KMS-11 (cell line): ENCODE measurements at regions not wholly inside any gene's neighbourhood (a gene's known extent, or its start where the extent isn't known, plus 50 kb on each side); places are given as distances from the start of the nearest gene placed in this dataset.

ENCODE experiments used
- H2AFZ ChIP-seq: fragments of 200-600 bp; sonication (generic); 2 replicates; pipeline ENCODE4 v1.6.1; 2016; ENCODE audit warnings: antibody characterized with exemption, mixed run types, low read depth
- H3K27ac ChIP-seq: fragments of 200-600 bp; sonication (generic); 2 replicates; pipeline ENCODE4 v1.6.1; 2016; ENCODE audit warnings: mild to moderate bottlenecking, mixed run types
- H3K27me3 ChIP-seq: fragments of 200-600 bp; sonication (generic); 2 replicates; pipeline ENCODE4 v1.6.1; 2017; ENCODE audit warnings: mild to moderate bottlenecking, low read depth, mixed run types, moderate library complexity; ENCODE audit not compliant: insufficient read depth
- H3K36me3 ChIP-seq: fragments of 200-600 bp; sonication (generic); 2 replicates; pipeline ENCODE4 v1.6.1; 2017; ENCODE audit warnings: mild to moderate bottlenecking, mixed run types; ENCODE audit not compliant: insufficient read depth
- H3K4me1 ChIP-seq: fragments of 200-600 bp; sonication (generic); 2 replicates; pipeline ENCODE4 v1.6.1; 2016; ENCODE audit warnings: mild to moderate bottlenecking, low read depth, mixed run types; ENCODE audit not compliant: poor library complexity, severe bottlenecking
- H3K4me2 ChIP-seq: fragments of 200-600 bp; sonication (generic); 2 replicates; pipeline ENCODE4 v1.7.0; 2016; ENCODE audit warnings: mild to moderate bottlenecking, mixed run types
- H3K4me3 ChIP-seq: fragments of 200-600 bp; sonication (generic); IDR thresholded peaks from 2 replicates; pipeline ENCODE4 v1.6.1; 2017; ENCODE audit warnings: low read depth, low read length, mixed read lengths; ENCODE audit not compliant: insufficient read depth
- H3K79me2 ChIP-seq: fragments of 200-600 bp; sonication (generic); 2 replicates; pipeline ENCODE4 v1.6.1; 2016; ENCODE audit warnings: low read depth, mixed run types; ENCODE audit not compliant: insufficient read depth
- H3K9ac ChIP-seq: fragments of 200-600 bp; sonication (generic); 2 replicates; pipeline ENCODE4 v1.6.1; 2016; ENCODE audit warnings: mild to moderate bottlenecking, mixed run types
- H4K20me1 ChIP-seq: fragments of 200-600 bp; sonication (generic); 2 replicates; pipeline ENCODE4 v1.6.1; 2016; ENCODE audit warnings: mild to moderate bottlenecking, mixed run types; ENCODE audit not compliant: insufficient read depth
- TF ChIP-seq, protein P1 (sequence below): fragments of 200-600 bp; sonication (generic); conservative IDR thresholded peaks from 2 replicates; pipeline ENCODE4 v1.6.1; 2017; ENCODE audit warnings: low read depth, mild to moderate bottlenecking, antibody characterized with exemption, low read length, moderate library complexity, mixed read lengths

DNA sequence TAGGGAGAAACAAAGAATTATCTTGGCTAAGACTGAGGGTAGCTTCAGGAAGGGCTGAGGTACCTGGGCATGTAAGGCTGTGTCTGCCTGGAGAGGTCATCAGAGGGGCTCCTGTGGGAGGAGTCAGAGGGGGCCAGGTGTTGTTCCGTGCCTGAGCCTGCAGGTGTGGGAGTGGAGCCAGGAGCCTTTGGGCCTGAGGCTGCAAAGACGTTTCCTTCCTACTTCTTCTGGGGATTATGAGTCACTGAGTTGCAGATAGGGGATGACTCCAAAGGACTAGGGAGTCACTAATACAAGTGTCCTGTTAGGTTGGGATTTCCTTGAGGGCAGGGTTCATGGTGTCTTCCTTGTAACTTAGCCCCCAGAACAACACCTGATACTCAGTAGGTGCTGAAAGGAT lies 391.1 kb downstream of the ARHGEF28 start:
- no peaks in the 10 kb centered on the region for H3K27me3 ChIP-seq
- no peaks in the 10 kb centered on the region for H3K79me2 ChIP-seq
- peaks cover 10% of the 10 kb centered on the region for H3K4me1 ChIP-seq
- TF ChIP-seq, protein P1, sequence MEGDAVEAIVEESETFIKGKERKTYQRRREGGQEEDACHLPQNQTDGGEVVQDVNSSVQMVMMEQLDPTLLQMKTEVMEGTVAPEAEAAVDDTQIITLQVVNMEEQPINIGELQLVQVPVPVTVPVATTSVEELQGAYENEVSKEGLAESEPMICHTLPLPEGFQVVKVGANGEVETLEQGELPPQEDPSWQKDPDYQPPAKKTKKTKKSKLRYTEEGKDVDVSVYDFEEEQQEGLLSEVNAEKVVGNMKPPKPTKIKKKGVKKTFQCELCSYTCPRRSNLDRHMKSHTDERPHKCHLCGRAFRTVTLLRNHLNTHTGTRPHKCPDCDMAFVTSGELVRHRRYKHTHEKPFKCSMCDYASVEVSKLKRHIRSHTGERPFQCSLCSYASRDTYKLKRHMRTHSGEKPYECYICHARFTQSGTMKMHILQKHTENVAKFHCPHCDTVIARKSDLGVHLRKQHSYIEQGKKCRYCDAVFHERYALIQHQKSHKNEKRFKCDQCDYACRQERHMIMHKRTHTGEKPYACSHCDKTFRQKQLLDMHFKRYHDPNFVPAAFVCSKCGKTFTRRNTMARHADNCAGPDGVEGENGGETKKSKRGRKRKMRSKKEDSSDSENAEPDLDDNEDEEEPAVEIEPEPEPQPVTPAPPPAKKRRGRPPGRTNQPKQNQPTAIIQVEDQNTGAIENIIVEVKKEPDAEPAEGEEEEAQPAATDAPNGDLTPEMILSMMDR: no peak
- H3K9ac ChIP-seq: no peak overlapping the region
- no peaks in the 10 kb centered on the region for H3K36me3 ChIP-seq
- H3K4me2 ChIP-seq: no peak overlapping the region
- no peaks in the 10 kb centered on the region for H4K20me1 ChIP-seq
- no peak overlapping the region for H2AFZ ChIP-seq
- no peak overlapping the region for H3K4me3 ChIP-seq
- H3K27ac ChIP-seq: no peak overlapping the region

GRCh38 chr5:74016373-74016772 lies 390.4 kb downstream of the ARHGEF28 start:
- TF ChIP-seq, protein P1: peak; percentile 44
- H2AFZ ChIP-seq: no peak overlapping the region
- H3K27me3 ChIP-seq: no peaks in the 10 kb centered on the region
- H3K79me2 ChIP-seq: no peaks in the 10 kb centered on the region
- no peak overlapping the region for H3K4me2 ChIP-seq
- no peaks in the 10 kb centered on the region for H4K20me1 ChIP-seq
- peaks cover 8% of the 10 kb centered on the region for H3K4me1 ChIP-seq
- no peak overlapping the region for H3K4me3 ChIP-seq
- H3K36me3 ChIP-seq: no peaks in the 10 kb centered on the region
- H3K9ac ChIP-seq: no peak overlapping the region
- H3K27ac ChIP-seq: no peak overlapping the region

GRCh38 chr5:74015716-74016115 lies 389.7 kb downstream of the ARHGEF28 start:
- Histone ChIP-seq H3K9ac (no peak overlapping the region), H3K27me3 (no peaks in the 10 kb centered on the region), H3K27ac (no peak overlapping the region), H3K36me3 (no peaks in the 10 kb centered on the region), H3K79me2 (no peaks in the 10 kb centered on the region), H2AFZ (no peak overlapping the region), H3K4me3 (no peak overlapping the region), H4K20me1 (no peaks in the 10 kb centered on the region), H3K4me2 (no peak overlapping the region), H3K4me1 (peaks cover 2% of the 10 kb centered on the region)
- TF ChIP-seq, protein P1: no peak

DNA sequence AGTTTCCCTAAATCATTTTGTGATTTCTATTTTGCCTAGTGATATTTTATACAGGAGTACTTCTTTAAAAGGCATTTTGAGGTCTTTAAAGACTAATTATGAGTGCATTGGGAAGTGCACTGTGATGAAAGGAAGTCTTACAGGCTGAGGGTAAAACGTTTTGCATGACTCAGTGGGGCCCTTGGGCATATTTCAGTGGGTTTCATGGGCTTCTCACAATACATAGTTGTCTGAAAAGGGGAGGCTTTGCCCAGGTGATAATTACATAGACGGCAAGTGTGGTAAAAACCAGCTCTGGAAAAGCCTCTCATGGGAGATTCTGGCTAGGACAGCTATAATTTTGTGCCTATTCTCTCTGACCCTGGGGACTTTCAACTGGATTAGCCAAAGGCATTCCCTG lies 387.2 kb downstream of the ARHGEF28 start:
- Histone ChIP-seq H3K4me2 (no peak overlapping the region), H4K20me1 (no peaks in the 10 kb centered on the region), H2AFZ (no peak overlapping the region), H3K9ac (no peak overlapping the region), H3K36me3 (no peaks in the 10 kb centered on the region), H3K27me3 (no peaks in the 10 kb centered on the region), H3K79me2 (no peaks in the 10 kb centered on the region), H3K4me1 (no peaks in the 10 kb centered on the region), H3K4me3 (no peak overlapping the region), H3K27ac (no peak overlapping the region)
- TF ChIP-seq, protein P1: no peak
